ACHN (cell line): ENCODE measurements at regions not wholly inside any gene's neighbourhood (a gene's known extent, or its start where the extent isn't known, plus 50 kb on each side); places are given as distances from the start of the nearest gene placed in this dataset.

Experiments used
- DNase-seq: peaks from one replicate; pipeline ENCODE4 v3.0.0-alpha.2; 2015
- in situ Hi-C: cut with HindIII; loops from 2 replicates; pipeline ENCODE4 v1.10.0; 2017; ENCODE audit warnings: low sequenced_read_pairs, low pct_ligation_motif_present, low pct_unique_long_range_greater_than_20kb

- in situ Hi-C loops, result no loop called here
- DNase-seq, result no peak
These were observed 208.6 kb downstream of the C1D start for GRCh38 chr2:67854103-67854743.

- no peak for DNase-seq
- in situ Hi-C loops, result no loop called here
These were observed 208.0 kb downstream of the C1D start for GRCh38 chr2:67854798-67855197.

DNA sequence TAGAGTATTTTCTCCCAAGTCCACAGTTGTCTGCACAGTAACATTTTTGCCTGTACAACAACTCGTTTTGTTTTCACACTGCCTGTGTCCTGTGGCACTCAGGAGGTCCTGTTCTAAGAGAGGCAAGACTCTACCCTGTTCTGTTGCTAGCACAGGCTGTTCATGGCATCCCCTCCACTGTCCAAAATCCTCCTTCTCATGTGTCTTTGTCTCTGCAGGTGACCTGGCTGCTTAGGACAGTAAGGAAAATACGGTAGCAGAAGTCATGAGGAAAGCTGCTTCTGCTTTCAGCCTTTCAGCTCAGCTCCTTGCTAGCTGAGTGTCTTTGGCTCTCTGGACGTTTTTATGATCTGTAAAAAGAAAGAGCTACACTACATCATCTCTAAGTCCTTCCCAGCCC, 205.9 kb downstream of the C1D start:
- DNase-seq, result no peak
- in situ Hi-C loops, result no loop called here

DNA sequence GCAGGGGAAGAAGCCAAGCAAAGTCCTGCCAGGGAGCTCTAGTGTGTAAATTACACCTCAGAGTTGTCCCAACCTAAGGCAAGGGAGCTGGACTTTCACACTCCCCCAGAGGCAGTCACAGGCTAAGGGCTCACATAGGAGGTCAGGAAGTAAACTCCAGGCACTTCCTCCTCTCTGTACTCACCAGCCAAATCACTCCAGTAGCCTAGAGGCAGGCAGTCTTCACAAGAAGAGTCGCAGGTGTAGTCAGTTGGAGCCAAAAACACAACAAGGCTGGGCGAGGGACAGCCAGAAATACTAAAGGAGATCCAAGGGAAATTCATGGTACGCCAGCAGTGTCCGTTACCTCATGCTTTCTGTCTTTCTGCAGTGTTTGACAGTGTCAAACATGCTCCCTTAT, 205.0 kb downstream of the C1D start:
- DNase-seq, result no peak

GRCh38 chr2:67858886-67859285, 203.9 kb downstream of the C1D start:
- in situ Hi-C loops, result no loop called here
- DNase-seq, result no peak

More for the DNA sequence above, 205.0 kb downstream of the C1D start:
- in situ Hi-C loops, result no loop called here

DNA sequence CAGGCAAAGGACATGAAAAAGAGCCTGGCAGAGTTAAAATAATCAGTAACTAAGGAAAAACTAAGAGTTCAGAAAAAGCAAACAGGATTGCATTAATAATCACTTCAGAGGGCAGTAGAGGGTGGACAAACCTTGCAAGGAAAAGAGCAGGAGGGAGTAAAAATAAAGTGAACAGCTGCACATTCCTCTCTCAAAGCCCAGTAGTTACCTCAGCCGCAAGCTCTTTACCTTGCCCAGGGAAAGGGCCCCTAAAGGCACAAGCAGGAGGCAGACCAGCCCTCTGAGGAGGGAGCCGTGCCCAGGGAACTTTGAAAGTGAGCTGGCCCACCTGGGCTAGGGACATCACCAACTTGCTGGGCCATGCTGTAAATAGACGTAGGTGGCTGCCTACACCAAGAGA, 196.9 kb downstream of the C1D start:
- peak; percentile 24 for DNase-seq
- in situ Hi-C loops, result no loop called here

DNA sequence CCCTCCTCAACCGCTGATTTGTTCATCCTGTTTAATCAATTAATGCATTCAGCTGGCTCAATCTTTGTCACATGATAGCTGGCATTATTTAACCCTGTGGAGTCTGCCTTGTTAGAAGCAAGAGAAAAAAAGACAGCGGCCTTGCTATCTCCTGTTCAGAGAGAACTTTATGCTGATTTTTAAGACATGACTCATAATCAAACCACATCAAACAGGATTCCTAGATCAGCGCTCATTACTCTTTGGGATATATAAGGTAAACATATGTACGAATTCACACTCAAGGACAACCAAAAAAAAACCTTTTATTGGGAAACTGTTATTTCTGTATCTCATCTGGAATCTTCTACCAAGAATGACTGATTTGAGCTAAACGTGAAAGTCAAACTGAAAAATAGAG, 195.1 kb downstream of the C1D start:
- in situ Hi-C loops, result no loop called here
- DNase-seq, result peak; percentile 33

GRCh38 chr2:67871686-67872412, 191.0 kb downstream of the C1D start:
- in situ Hi-C loops, result no loop called here
- DNase-seq, result peak; percentile 94

DNA sequence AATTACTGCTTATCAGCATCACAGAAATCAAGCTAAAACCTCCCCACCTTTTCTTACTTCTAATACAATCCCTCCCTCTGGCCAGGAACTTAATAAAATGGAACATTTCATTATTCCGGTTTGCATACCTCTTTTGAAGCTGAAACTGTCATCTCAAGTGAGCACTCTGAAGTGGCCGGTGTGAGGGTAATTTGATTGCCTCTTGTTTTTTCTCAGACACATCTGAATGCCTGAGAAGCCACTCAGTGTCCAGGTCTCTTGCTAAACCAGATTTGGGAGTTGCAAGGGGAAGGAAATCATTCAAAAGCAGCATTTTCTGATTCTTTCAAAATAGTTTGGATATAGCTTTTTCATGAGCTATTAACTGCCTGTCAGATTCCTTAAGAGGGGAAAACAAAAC, 190.3 kb downstream of the C1D start:
- DNase-seq, result peak; percentile 15
- in situ Hi-C loops, result no loop called here

DNA sequence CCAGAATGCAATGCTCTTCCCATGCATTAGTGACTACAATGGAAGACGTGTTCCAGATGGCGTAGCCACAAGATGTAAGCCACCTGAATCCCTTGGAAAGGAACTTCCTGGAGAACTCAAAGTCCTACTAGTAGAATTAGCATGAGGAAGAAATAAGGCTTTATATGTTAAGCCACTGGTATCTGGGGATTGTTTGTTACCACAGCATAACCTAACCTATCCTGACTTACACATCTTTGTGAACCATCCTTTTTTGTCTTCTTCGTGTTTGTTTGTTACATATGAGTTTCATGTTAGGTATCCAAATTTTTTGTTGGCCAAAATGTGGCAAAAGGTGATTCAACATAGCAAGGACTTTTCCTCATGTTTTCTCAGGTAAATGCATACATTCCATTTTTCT, 188.9 kb downstream of the C1D start:
- no peak for DNase-seq
- in situ Hi-C loops, result no loop called here

- in situ Hi-C loops, result no loop called here
- DNase-seq, result no peak
These were observed 186.6 kb downstream of the C1D start for GRCh38 chr2:67876176-67876575.

DNA sequence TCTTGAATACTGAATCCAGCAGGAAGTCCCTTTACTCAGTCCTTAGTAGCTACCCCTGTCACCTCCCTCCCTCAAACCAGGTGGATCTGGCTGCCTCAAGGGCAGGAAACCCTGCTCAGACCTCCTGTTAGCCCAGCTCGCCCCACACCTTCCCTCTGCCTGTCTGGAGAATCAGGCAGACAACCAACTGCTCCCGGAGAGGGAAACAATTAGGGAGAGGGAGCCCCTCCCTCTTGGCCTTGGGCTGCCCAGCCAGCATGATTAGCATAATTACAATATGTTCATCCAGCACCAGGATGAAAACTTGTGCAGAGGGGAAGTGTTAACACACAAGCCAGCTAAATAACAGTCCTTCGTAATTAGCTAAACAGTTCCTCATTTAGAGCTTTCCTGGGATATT, 185.5 kb downstream of the C1D start:
- in situ Hi-C loops, result no loop called here
- no peak for DNase-seq

DNA sequence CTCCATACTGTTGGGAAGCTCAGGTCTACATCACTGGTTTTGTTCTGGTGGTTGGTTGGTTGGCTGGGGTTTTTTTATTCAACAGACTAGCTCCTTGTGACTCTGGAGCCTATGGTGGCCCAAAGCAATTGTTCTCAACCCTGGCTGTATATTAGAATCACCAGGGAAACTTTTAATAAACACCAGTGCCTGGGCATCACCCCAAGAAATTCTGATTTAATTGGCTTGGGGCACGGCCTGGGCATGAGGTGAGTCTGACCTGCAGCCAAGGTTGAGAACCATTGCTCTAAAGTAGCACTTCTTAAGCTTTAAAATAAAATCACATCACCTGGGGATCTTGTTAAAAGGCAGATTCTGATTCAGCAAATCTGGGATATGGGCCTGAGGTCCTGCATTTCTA, 184.1 kb downstream of the C1D start:
- in situ Hi-C loops, result no loop called here
- DNase-seq, result no peak

GRCh38 chr2:67879586-67880290, 183.1 kb downstream of the C1D start:
- in situ Hi-C loops, result no loop called here

DNA sequence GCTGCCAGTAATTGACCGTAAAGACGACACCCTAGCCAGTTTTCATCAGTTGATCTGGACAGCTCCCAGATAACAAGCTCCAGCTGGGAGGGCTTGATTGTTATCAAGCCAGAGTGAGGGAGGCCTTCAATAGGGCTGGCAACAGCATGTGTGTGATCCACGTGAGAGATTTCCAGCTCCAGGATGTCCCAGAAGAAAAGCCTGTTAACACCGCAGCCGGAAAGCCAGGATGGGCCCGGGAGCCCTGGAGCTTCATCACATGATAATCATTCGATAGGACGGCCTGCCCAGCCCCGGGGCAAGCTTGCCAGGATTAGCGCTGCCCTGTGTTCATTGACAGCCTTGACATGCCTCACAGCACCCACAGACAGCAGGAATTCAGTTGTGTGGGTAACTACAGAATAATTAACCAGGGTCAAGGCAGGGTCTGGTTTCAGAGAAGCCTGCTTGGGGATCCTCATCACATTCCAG, 182.5 kb downstream of the C1D start:
- DNase-seq, result peak; percentile 98
- in situ Hi-C loops, result no loop called here

More at GRCh38 chr2:67879586-67880290, 183.1 kb downstream of the C1D start:
- DNase-seq, result peak; percentile 84

DNA sequence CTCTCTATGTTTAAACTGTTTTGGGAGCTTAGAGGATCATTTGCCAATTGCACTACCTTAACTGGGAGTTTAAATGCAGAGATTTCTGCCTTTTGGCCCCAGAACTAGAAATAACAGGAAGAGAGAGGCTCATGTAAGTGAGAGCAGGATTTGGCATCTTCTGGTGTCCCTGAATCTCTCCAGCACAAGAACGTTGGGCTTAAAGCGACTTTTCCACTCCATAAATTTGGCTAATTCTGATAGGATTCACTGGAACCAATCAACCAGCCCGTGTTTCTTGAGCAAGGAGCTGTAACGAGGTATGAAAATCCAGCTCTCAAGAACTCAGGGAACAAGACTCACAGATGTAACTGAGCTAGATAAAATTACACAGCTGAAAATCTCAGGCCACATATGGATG, 181.0 kb downstream of the C1D start:
- in situ Hi-C loops, result no loop called here
- no peak for DNase-seq

- in situ Hi-C loops, result no loop called here
These were observed 179.3 kb downstream of the C1D start for GRCh38 chr2:67883316-67884087.

GRCh38 chr2:67888351-67889005, 174.3 kb downstream of the C1D start:
- in situ Hi-C loops, result no loop called here
- no peak for DNase-seq

More at GRCh38 chr2:67883316-67884087, 179.3 kb downstream of the C1D start:
- DNase-seq, result no peak
